ENCODE measurements at regions not wholly inside any gene's neighbourhood (a gene's known extent, or its start where the extent isn't known, plus 50 kb on each side); places are given as distances from the start of the nearest gene placed in this dataset.
A peak's percentile ranks its signal among the peaks of the same experiment; 100 is the strongest.
"Not testable (repeated sequence)": the region's sequence is repeated elsewhere in the genome, so short reads cannot be mapped to it uniquely, and the experiment has no call there.

DNA sequence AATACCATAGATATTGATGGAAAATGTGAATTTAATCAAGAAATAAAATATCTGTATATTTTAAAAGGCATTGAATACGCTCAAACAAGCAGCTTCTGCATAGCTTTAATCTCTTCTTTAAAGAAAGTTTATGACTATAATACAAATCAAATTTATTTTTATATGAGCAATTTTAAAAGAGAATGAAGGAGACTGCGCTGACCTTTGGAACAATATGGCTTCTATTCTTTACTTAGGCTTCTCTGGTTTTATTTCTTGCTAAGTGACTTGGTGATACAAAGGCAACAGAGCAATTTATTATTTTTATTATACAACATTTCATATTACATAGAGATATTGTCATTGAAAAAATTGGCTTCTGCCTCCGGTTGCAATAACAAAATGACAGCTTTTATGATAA is 776.7 kb downstream of the TBC1D32 start:
- intact Hi-C loops (cut with DNase I): no loop called here
- DNase-seq: no peak

GRCh38 chr6:120556491-120556890 is 777.8 kb downstream of the TBC1D32 start:
- intact Hi-C loops (cut with DNase I): no loop called here
- DNase-seq: no peak

GRCh38 chr6:120553353-120553752 is 780.9 kb downstream of the TBC1D32 start:
- intact Hi-C loops (cut with DNase I): no loop called here
- no peak for DNase-seq

DNA sequence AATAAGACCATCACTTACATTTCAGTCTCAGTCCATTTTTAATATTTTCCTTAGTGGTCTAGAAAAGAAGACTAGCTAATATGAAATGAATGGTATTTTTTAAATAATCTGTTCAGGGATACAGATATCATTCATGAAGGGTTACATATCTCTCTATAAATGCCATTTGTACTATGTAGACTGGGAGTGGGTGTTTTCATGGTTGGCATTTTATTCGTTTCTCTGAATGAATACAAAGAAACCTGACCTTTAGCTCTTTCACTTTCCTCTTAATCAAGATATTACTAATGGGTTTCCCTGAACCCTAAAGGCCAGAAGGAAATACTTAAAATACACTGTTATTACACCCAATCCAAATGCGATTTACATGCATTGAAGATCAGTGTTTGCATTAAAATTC is 788.9 kb downstream of the TBC1D32 start:
- no peak for DNase-seq
- intact Hi-C loops (cut with DNase I): no loop called here

DNA sequence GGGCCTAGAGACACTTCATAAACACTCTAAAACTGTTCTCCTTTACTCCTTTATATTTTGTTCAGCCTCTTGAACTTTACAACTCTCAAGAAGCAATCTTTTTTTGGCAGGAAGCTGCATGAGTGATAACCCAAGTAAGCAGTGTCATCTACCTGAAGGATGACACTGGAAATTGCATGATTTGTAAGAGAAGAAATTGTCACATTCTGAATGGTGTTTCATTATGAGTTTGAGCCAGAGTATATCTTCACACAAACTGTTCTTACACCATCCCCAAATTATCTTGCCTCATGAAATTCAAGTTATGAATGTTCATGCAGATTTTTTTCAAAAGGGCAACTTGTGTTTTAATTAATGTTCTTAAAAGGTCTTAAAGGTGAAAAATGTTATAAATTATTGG is 799.3 kb downstream of the TBC1D32 start:
- DNase-seq: no peak
- intact Hi-C loops (cut with DNase I): no loop called here

DNA sequence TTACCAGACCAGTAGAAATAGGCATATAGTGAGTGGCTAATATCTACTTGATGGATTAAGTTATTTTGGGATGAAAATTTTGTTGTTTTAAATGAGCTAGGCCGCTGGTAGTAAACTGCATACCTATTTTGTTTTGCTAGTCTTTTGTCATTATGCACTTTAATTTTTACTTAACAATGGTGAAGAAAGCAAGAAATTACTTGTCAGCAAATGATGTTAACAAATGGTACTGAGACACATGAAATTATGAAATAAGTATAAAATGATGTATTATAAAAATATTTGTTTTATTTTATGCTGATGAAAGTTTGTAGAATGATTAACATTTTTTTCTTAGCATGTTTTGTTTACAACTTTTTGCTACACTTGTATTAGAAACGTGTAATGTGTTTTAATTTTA is 807.7 kb downstream of the TBC1D32 start:
- no peak for DNase-seq
- intact Hi-C loops (cut with DNase I): no loop called here

GRCh38 chr6:120514544-120514943 is 819.7 kb downstream of the TBC1D32 start:
- no peak for DNase-seq

DNA sequence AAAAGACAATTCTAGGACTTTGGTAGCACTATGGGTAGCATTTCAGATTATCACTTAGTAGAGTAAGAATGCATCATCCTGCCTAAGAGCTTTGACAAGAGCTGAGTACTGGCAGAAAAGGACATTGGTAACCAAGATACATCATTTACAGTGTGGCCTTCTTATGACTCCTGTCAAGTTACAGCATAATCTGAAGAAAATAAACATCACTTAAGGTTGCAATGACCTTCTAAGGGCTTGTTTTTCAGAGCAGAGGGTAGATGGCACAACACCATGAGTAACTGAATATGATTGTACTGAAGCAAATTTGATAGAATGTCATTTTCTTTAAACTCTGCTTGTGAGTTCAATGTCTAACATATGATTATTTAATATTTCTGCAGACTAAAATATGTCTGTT is 822.6 kb downstream of the TBC1D32 start:
- intact Hi-C loops (cut with DNase I): no loop called here

More at GRCh38 chr6:120514544-120514943, 819.7 kb downstream of the TBC1D32 start:
- intact Hi-C loops (cut with DNase I): no loop called here

GRCh38 chr6:120498711-120499110 is 835.6 kb downstream of the TBC1D32 start:
- DNase-seq: peak in 1 of 10 donors; percentile 40
- intact Hi-C loops (cut with DNase I): no loop called here

More for the DNA sequence above, 822.6 kb downstream of the TBC1D32 start:
- no peak for DNase-seq

DNA sequence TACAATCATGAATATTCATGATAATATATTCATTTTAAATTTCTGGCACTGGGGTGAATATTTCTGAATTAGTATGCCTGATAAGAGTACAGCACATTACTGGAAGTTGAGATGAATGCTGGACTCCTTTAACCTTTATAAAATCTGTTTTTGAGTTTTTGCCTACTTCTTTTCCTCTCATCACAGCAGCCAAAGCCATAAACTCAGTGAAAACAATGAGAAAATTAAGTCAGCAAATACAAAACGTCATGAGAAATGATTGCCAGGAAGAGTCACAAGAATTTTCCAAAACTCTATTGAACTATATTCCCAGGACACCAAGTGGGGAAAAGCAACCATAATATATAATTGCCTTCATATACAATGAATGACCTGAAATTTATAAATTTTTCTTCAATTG is 837.6 kb downstream of the TBC1D32 start:
- DNase-seq: no peak
- intact Hi-C loops (cut with DNase I): no loop called here

- DNase-seq: no peak
- intact Hi-C loops (cut with DNase I): no loop called here
Measured at GRCh38 chr6:120493505-120493904, 840.8 kb downstream of the TBC1D32 start.

- intact Hi-C loops (cut with DNase I): no loop called here
- DNase-seq: no peak
Measured at GRCh38 chr6:120489941-120490340, 844.3 kb downstream of the TBC1D32 start.

DNA sequence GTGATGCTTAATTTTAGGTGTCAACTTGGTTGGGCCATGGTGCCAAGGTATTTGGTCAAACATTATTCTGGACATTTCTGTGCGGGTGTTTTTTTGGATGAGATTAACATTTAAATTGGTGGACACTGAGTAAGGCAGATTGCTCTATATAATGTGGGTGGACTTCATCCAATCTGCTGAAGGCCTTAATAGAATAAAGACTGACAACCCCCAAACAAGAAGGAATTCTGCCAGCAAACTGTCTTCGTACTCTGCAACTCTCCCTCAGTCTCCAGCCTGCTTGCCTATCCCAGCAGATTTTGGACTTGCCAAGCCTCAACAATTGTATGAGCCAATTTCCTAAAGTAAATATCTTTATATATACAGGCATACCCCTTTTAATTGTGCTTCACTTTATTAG is 850.1 kb downstream of the TBC1D32 start:
- DNase-seq: no peak
- intact Hi-C loops (cut with DNase I): no loop called here

GRCh38 chr6:120478650-120479049 is 855.6 kb downstream of the TBC1D32 start:
- no peak for DNase-seq
- intact Hi-C loops (cut with DNase I): no loop called here

DNA sequence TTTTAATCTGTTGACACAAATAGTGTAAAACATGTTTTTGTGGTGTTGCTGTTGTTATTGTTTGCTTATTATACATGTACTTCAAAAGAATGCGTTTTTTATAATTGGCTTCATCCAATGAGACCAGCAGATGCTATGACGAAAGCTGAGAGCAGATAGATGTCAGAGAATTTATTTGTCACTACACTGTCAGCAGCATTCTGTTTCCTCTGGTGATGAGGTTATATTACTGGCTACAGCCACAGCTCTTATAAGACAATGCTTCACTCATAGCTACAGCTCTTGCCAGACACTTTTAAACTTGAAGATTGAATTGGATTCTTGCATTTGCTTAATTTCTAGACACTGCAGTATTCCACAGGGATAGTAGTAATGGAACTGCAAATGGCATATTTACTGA is 860.5 kb downstream of the TBC1D32 start:
- intact Hi-C loops (cut with DNase I): no loop called here

GRCh38 chr6:120468486-120468885 is 865.8 kb downstream of the TBC1D32 start:
- intact Hi-C loops (cut with DNase I): no loop called here
- DNase-seq: no peak

More for the DNA sequence above, 860.5 kb downstream of the TBC1D32 start:
- DNase-seq: no peak

DNA sequence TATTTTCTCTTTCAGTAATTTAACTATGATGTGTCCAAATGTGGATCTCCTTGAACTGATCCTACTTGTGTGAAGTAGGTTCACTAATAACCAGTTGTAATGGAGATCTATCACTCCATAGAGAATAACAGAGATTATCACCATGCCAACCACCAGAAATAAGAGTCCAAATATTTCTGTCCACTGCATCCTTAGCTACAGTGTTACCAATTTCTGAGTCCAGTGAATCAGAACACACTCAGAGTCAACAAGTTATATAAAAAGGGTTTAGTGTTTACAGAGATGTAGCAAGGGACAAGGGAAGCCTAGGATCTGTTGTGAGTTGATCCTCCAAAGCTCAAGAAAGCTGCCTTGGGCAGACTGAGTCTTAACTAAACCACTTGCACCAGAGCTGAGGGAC is 882.8 kb downstream of the TBC1D32 start:
- intact Hi-C loops (cut with DNase I): no loop called here
- no peak for DNase-seq

- intact Hi-C loops (cut with DNase I): no loop called here
- no peak for DNase-seq
Measured at GRCh38 chr6:120447605-120448004, 886.7 kb downstream of the TBC1D32 start.

DNA sequence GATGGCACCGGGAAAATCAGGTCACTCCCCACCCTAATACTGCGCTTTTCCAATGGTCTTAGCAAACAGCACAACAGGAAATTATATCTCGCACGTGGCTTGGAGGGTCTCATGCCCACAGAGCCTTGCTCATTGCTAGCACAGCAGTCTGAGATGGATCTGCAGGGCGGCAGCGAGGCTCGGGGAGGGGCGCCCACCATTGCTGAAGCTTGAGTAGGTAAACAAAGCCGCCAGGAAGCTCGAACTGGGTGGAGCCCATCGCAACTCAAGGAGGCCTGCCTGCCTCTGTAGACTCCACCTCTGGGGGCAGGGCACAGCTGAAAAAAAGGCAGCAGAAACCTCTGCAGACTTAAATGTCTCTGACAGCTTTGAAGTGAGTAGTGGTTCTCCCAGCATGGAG is 901.4 kb downstream of the TBC1D32 start:
- intact Hi-C loops (cut with DNase I): not testable (repeated sequence)
- DNase-seq: peak in 2 of 10 donors; percentile 32 to 60

DNA sequence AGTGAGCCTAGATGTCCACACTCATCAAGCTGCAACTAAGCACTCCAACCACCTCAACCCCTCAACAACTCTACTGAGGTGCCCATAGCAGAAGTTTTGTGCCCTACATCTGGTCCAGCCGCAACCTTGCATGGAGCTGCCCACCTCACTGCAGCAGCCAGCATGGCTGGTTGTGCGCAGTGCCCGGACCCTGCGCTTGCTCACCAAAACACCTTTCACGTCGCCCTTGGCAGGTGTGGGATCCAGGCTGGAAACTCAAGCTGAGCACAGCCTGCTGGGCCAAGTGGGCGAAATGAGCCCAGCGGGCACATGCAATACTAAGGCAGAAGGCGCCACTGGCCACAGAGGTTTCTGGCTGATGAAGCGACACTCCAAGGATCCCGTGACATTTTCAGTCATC is 902.4 kb downstream of the TBC1D32 start:
- DNase-seq: peak in 1 of 10 donors; percentile 80
- intact Hi-C loops (cut with DNase I): no loop called here

DNA sequence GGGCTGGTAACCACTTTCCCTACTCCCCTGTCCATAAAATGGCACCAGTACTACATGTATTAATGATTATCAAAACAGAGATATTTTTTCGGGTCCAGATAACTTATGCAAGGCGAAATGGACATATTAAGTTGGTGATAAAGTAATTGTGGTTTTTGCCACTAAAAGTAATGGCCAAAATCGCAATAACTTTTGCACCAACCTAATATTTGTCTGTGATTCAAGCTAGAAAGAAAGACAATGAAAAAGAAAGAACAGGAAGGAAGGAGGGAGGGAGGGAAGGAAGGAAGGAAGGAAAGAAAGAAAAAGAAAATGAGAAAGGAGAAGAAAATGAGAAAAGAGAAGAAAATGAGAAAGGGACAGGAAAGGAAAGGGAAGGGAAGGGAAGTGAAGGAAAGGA is 922.9 kb downstream of the TBC1D32 start:
- DNase-seq: no peak
- intact Hi-C loops (cut with DNase I): no loop called here

DNA sequence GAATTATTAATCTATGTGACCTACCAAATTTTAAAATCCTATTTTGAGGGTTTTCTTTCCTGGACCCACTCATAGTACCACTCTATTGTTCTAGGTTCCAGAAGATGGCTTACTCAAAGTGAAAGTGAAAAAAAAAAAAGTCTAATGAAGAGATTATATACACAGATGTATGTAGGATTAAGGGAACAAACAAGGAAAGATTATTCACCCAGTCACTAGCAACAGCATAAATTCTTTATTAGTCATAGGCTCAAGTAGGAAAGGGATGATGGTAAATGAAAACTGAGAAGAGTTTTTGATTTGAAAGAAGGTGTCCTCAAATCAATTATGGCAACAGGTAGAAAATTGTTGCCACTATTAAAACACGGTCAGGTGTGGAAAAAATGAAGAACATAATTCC is 923.7 kb downstream of the TBC1D32 start:
- intact Hi-C loops (cut with DNase I): no loop called here

GRCh38 chr6:120407696-120408095 is 926.6 kb downstream of the TBC1D32 start:
- intact Hi-C loops (cut with DNase I): no loop called here
- DNase-seq: no peak

More for the DNA sequence above, 923.7 kb downstream of the TBC1D32 start:
- no peak for DNase-seq
